NCI-H526 treated with DMSO at 0.1 percent for 48 hours (cell line): ENCODE measurements at regions not wholly inside any gene's neighbourhood (a gene's known extent, or its start where the extent isn't known, plus 50 kb on each side); places are given as distances from the start of the nearest gene placed in this dataset.
"Not testable (repeated sequence)": the region's sequence is repeated elsewhere in the genome, so short reads cannot be mapped to it uniquely, and the experiment has no call there.

Source experiments
- DNase-seq: peaks from one replicate; lab custom pipeline; 2025; lab: John Stamatoyannopoulos, UW

DNA sequence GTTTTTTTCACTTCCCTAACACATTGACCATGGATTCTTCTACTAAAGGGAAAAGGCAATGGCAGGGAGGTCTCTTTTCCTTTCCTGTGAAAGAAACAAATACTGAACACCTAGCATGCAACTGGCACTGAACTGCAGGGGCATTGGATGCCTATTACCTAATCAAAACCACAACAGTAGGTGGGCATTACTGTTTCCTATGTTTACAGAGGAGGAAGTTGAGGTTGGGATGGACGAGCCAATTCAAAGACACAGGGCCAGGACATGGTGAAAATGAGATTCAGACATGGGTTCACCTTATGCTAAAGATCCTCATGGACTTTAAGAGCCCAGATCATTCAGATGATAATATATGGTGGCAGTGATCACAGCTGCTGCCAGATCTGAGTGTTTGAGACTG, 407.0 kb downstream of the MIAT start:
- DNase-seq: no peak

DNA sequence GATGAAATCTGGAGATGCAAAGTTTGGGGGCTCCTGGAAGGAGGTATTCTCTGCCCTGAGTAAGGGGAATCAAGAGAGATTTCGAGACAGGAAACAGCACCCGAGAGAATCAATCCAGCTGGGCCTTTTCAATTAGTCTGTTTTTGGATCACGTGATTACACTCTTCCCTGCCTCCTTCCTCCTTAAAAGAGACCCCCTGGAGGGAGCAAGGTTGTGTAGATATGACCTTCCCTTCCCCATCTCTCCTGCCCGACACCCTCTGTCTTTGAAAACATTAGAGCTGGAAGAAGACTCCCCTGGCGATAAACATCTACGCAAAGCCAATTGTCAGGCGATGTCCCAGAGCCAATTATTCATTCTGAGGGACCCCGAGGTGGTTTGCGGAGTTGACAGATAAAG, 407.9 kb downstream of the MIAT start:
- DNase-seq: no peak

DNA sequence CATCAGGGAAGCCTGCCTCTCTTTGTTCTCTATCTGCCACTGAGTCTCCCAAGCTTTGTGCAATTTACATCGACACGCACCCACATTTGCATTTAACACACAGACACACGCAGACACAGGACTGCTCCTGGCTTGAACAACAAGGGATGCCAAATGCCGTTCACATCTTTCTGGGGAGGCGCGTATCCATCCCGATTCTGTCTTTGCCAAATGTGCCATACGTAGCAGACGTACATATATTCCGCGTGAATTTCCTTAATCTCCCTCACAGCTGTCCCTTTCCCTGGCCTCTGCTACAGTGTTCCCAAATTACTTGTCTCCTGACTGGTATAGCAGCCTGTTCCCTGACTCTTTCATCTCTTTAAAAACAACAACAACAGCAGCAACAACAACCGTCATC, 409.5 kb downstream of the MIAT start:
- peak; percentile 19 for DNase-seq

DNA sequence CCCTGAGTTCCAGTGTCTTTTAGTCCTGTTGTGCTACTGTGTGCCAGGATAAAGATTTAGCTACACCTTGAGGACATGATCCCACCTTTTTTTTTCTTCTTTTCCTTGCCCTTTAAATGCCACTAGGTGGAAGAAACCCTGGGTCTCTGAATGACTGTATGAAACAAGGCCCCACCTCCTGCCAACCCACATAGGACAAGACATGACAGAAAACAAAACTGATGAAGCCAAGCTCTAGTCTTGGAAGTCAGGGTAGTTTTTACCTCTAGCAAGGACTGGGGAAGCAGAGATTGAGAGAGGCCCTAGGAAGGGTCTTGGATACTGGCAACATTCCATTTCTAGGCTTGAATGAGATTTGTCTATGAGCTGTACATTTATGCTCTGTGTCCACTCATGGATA, 410.7 kb downstream of the MIAT start:
- DNase-seq: no peak

DNA sequence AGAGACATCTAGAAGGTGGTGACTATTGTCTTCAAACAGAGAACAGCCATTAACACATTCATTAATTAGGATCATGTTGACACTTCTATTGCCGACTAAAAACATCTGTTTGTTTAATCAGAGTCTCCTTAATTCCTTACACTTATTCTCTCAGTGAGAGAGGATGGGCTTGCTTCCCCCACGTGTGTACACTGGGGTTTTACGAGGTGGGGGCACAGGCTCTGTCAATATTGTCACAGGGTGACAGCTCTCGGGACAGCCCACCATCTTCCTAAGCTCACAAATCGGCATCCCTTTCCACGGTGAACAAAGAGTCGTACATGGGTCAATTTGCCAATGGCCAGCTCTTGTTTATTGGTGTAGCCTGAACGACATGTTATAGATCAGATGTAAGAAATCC, 413.2 kb downstream of the MIAT start:
- no peak for DNase-seq

DNA sequence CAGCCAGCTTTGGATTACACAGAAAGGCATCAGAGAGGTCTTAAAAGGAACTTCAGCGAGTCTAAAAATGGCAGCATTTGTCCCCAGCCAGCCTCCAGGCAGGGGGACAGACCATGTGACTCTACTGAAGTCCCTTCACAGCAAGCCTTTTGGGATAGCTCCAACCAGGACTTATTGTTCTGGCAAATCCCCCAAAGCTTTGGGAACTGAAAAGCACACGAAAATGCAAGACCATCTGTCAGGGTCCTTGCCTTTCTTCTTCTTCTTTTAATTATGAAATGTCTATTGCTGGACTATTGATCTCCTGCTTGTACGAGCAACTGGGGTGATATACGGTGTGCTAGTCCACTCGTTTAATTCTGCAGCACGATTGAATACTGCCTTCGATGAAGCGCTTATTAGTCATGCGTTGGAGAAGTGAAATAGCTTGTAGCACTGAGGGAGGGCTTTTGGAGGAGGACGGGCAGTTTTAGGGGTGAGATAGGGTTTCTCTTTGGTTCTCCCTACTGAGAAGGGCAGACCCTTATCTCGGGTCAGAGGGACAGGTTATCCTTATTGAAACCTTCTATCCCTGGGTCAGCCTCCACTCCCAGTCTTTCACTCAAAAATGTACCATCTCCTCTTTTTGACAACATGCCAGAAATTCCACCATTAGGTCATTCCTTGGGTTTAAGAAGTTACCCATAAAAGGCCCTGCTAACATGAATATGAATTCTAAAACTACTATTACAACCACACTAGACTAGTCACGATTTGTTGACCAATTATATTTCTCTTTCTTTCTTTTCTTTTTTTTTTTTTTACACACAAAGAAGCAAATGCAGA, 416.4 kb downstream of the MIAT start:
- no peak for DNase-seq

DNA sequence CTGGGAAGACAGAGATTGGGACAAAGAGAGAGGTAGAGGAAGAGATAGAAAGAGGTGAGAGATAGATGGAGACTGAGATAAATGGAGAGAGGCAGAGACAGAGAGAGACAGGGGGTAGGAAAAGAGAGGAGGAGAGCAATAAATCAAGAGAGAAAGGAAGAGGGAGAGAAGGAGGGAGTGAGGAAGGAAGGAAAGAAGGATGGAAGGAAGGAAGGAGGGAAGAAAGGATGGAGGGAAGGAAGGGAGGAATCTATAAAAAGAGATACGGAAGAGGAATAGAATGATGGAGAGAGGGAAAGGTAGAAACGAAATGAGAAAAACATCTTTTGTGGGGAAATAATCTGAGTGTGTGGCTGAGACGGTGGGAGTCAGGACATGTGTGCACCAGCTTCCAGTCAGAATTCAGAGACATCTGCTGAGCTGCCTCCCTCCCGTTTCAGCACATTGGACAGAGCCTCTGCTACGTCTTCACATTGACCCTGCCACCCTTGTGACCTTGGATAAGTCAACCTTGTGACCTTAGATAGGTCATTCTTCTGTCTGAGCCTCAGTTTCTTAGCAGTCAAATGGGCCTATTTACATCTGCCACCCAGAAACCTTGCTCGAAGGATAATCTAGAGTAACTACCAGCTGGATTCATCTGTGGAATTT, 417.8 kb downstream of the MIAT start:
- no peak for DNase-seq

DNA sequence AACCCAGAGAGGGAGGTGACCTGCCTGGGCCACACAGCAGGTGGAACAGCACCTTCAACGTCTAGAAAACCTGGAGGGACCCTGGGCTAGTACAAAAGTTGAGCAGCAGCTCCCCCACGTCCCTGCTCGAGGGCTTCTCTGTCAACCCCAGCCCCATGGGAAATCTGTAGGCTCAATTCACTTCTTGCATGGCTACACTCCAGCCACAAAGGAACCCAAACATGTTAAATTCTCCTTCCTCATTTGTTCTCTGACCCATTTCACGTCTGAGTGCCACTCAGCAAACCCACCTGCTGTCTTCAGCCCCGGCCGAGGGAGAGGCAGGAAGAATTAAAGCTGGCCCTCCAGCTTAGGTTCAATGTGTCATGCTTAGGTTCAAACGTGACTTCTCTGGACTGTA, 418.5 kb downstream of the MIAT start:
- DNase-seq: no peak

DNA sequence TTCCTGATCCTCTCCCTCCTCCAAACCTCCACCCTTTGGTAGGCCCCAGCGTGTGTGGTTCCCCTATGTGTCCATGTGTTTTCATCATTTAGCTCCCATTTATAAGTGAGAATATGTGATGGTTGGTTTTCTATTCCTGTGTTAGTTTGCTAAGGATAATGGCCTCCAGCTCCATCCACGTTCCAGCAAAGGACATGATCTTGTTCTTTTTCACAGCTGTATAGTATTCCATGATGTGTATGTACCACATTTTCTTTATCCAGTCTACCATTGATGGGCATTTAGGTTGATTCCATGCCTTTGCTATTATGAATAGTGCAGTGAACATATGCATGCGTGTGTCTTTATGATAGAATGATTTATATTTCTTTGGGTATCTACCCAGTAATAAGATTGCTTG, 420.7 kb downstream of the MIAT start:
- not testable (repeated sequence) for DNase-seq

DNA sequence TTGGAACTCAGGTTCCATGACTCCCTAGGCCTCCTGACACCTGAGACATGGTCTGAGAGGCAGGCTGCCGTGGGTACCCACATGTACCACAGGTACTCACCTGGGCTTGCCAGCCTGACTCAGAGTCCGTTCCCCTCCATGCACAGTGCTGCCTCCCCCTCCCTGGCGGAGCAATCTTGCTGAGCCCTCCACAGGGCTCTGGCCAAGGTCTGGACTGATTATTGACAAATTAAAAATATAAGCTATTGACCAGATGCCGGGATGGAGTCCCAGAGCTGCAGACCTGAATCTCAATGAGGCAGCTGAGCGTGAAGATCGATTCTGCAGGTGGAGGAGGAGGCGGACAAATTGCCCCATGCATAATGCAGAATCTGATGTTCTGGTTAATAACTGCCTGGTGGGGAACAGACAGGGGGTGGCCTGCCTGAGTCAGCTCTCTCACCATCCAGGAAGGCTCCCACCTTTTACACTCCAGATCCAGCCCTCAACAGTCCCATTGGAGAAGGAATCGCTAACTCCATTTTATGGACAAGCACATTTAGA, 422.7 kb downstream of the MIAT start:
- DNase-seq: no peak

DNA sequence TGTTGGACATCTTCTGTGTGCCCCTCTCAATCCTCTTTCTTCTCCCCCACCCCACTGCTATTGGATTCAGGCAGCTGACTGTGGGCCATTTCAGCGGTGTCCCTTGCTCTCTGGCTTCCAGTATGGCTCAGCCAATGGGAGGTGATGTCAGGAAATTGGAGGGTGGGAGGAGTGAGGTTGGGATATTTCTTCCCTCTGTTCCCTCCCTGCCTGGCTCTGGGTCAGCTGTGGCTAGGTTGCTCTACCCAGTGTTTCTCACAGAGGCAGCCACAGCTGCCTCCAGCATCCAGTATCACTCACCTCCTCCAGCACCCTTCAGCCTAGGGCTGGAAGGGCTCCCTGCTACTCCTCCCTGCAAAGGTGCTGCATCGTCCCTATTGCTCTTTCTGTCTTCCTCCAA, 423.5 kb downstream of the MIAT start:
- DNase-seq: no peak

DNA sequence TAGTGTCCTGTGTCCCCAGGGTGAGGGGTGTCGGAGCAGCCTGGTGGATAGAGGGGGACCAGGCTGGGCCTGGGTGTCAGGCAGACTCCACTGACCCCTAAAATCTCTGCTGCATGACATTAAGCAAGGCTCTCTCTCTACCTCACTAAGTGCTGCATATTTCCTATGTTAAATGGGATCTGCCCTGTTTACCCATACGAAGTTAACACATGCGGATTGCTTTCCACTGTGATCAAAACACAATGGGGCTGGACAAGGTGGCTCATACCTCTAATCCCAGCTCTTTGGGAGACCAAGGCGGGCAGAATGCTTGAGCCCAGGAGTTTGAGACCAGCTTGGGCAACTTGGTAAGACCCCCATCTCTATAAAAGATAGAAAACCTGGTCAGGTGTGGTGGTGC, 426.2 kb downstream of the MIAT start:
- no peak for DNase-seq

DNA sequence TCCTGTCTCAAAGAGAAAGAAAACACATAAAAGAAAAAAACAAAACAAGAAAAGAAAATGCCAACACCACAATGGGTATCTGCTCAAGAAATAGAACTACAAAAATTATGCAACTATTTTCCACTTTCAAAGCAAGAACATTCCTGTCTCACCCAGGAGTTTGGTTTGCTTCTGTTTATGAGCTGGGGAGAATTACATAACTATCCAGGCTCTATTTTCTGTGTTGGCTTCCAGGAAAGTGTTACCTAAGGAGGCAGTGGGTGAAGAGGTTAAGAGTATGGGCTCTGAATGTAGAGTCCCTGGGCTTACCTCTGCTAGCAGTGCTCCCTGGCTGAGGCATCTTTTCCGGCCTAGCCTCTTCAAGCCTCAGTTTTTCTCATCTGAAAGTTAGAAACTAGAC, 426.7 kb downstream of the MIAT start:
- no peak for DNase-seq

DNA sequence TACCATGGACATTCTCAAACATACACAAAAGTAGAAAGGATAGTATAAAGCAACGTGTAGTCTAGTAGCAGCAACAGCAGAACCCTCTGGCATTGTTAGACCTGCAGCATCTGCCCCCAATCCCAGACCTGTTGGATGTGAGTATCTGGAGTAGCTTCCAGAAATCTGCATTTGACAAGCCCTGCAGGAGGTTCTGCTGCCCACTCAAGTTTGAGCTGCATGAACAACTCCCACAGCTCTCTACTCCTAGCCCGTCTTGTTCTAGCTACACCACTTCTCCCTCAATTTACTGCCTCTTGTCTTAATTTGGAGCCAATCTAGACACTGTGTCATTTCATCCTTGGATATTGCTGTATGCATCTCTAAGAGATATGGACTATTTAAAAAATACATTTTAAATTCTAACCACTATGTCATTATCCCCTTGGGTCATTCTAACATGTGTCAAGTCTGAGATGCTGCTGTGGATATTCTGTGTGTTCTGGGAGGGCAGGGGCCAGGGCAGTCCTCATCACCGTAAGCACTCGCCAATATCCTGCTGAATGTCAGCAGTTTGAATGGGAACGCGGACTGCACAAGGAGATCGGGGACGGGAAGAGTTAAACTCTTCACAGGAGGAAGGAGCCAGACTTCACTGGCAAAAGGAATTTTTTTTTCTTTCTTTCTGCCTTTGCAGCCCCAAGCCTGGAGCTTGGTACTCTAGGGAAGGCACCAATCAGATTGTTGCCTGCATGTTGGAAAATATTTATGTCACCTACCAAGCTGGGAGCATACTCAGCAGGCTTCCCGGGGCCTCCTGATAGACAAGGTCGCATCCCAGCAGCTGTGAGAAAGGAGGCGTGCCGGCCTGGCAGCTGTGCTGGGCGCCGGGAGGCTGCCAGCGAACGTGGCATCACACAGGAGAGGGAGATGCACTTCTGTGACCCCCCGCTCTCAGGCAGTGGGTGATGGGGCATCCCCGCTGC, 429.0 kb downstream of the MIAT start:
- DNase-seq: no peak

DNA sequence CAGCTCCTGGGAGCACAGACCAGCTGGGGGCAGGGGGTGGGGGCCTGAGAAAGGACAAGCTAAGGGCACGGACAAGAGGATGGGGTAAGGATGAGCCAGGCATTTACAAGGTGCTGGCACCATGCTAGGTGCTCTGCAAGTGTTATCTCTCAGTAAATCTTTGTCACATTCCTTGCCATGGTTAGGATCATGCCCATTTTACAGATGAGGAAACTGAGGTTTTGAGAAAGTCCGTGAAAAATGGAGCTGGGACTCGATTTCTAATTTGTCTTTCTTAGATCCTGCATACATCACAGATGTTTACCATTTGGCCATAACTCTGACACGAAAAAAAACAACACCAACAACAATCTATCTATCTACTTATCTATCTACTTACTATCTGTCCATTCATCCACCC, 429.7 kb downstream of the MIAT start:
- no peak for DNase-seq

DNA sequence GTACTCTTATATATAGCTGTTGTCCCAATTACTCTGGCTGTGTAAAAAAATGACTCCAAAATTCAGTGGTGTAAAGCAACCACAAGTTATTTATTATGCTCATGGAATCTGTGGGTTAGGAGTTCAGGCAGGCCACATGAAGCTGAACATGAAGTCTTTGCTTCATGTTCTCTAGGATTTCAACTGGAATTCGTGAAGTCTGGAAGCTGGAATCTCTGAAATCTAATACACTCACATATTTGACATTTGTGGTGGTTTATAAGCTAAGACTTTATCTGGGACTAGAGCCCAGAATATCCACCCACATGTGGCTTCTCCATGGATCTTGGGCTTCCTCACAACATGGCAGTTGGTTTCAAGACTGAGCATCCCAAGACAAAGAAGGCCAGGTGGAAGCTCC, 430.6 kb downstream of the MIAT start:
- no peak for DNase-seq

DNA sequence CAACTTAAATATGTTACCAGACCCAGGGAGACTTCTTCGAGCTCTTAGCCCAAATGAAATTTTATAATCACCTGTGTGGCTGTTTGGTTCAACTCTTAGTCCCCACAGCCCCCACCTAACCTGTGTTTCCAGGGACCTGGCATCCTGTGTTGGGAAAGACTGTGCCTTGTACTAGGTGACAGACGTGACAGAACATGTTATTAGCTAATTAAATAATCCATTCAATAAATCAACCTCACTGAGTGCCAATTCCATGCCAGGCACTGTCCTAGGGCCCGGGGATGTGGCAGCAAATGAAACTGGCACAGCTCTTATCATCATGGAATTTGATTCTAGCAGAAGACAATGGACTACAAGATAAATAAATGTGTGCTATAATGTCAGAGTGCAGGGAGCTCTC, 431.9 kb downstream of the MIAT start:
- DNase-seq: no peak

DNA sequence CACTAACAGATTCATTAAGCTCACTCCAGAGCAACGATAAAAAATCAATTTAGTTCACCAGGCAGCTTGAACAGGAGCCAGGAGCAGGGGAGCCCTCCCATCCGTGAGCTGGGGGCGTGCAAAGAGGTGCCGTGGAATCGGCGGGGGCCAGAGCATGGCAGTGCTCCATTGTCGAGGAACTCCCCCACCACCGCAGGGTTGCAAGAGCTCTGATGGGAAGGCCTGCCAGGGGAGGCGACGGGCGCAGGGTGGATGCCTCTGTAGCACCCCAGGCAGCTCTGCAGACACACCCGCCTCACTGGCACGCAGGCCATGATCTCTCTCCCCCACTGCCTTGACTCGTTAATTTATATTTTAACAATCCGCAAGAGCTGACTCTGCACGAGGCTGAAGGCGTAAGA, 433.2 kb downstream of the MIAT start:
- DNase-seq: no peak

DNA sequence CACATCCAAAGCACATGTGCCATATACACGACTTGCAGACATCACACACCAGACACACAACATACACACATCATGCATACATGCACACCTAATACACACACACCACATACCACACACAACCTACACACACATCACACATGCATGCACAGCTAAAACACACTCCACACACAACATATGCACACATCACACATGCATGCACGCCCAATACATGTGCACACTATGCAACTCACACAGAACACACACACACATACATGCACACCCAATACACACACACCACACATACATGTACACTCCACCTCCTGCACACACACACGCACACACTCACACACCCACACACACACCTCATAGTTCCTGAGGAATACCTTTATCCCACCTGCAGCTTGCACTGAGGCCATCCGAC, 436.0 kb downstream of the MIAT start:
- no peak for DNase-seq

DNA sequence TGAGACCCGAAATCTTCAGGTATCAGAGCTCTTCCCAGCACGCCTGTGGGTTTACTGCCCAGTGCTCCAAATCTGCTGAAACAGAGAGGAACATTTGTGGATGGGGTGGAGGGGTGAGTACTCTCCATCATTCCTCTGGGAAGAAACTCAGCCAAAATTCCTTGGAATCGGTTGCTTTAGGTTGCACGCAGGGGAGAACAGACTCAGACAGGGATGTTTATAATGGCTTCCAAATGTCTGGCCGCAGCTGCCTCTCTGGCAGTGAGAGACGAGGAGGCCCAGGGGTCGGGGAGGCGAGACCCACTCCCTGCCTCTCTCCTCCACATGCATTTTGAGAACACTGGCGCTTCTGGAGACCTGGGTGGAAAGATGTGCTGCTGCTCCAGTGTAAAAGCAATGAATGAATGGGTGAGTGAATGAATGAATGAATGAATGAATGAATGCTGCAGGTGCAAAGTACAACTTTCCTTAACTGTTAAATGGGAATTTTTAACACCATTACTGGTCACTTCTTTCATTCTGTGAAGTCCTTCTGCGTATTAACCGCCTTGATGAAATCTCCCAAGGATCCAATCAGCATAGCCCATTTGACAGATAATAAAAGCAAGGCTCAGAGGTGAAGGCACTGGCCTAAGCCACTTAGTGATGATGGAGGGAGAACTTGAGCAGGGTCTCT, 437.4 kb downstream of the MIAT start:
- DNase-seq: no peak

DNA sequence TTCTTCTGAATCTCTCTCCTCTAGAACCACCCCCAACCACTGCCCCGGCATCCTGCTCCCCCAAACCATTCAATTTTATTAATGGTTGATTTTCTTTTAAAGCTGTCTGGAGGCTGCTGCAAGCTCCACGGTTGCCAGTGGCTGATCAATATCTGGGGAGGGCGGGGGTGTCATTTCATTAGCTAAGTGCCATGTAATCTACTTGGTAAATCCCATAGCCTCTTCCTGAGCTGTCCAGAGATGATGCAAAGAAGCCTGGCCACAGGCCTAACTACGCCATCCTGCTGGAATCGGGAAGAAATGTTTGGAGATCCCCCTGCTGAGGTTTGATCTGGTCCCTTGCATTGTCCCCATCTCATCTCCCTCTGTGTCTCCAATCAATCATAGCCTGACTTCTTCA, 440.1 kb downstream of the MIAT start:
- no peak for DNase-seq

DNA sequence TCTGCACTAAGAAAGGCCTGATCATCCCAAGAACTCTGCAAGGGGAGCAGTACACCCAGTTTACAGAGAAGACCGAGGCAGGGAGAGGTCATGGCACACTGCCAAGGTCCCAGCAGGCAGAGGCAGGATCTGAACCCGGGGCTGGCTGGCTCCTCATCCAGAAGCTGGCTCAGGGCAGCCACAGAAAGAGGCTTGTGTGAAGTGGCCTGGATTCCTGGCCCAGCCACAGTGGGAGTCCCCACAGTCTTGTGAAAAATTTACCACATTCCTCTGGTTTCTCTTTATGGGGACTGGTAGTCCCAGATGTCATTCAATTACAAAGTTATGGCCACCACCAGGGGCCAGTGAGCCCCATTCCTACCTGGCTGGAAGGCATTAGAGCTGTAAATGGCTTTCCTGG, 440.5 kb downstream of the MIAT start:
- DNase-seq: no peak
